Endodermal cell (in vitro differentiated cells): ENCODE measurements at regions not wholly inside any gene's neighbourhood (a gene's known extent, or its start where the extent isn't known, plus 50 kb on each side); places are given as distances from the start of the nearest gene placed in this dataset.

Source experiments
- DNase-seq: peaks from one replicate; pipeline ENCODE4 v3.0.0-alpha.2; 2017
- H3K27ac ChIP-seq: 2 replicates; pipeline ENCODE4 v1.5.1; 2013; ENCODE audit warnings: mild to moderate bottlenecking, low read depth, low read length, moderate library complexity
- H3K27me3 ChIP-seq: 2 replicates; pipeline ENCODE4 v1.6.1; 2013; ENCODE audit warnings: mild to moderate bottlenecking, low read length, moderate library complexity; ENCODE audit not compliant: insufficient read depth, control insufficient read depth, poor library complexity, severe bottlenecking
- H3K36me3 ChIP-seq: 2 replicates; pipeline ENCODE4 v1.7.0; 2013; ENCODE audit warnings: mild to moderate bottlenecking, low read length, moderate library complexity; ENCODE audit not compliant: control insufficient read depth, insufficient read depth
- H3K4me1 ChIP-seq: one replicate; pipeline ENCODE4 v1.7.0; 2013; ENCODE audit warnings: low read length; ENCODE audit not compliant: control insufficient read depth, insufficient read depth
- H3K4me3 ChIP-seq: 2 replicates; pipeline ENCODE4 v1.5.1; 2013; ENCODE audit warnings: mild to moderate bottlenecking, low read length, moderate library complexity
- H3K9ac ChIP-seq: 2 replicates; pipeline ENCODE4 v1.6.1; 2013; ENCODE audit warnings: mild to moderate bottlenecking, low read length, moderate library complexity; ENCODE audit not compliant: poor library complexity, severe bottlenecking; ENCODE audit errors: extremely low read depth
- H3K9me3 ChIP-seq: 2 replicates; pipeline ENCODE4 v1.6.1; 2013; ENCODE audit warnings: mild to moderate bottlenecking, low read length, moderate library complexity; ENCODE audit not compliant: control insufficient read depth
- H3K27ac Mint-ChIP-seq: 2 replicates; pipeline ENCODE4 v1.8.0; 2020; ENCODE audit warnings: mixed read lengths
- H3K27me3 Mint-ChIP-seq: 2 replicates; pipeline ENCODE4 v1.8.0; 2021; ENCODE audit warnings: mild to moderate bottlenecking, mixed read lengths; ENCODE audit not compliant: insufficient read depth
- H3K36me3 Mint-ChIP-seq: 2 replicates; pipeline ENCODE4 v1.8.0; 2020; ENCODE audit warnings: low read depth, mixed read lengths
- H3K4me1 Mint-ChIP-seq: 2 replicates; pipeline ENCODE4 v1.8.0; 2020; ENCODE audit warnings: mixed read lengths
- H3K4me3 Mint-ChIP-seq: 2 replicates; pipeline ENCODE4 v1.8.0; 2020; ENCODE audit warnings: mild to moderate bottlenecking, moderate library complexity, mixed read lengths
- H3K9me3 Mint-ChIP-seq: 2 replicates; pipeline ENCODE4 v1.8.0; 2020; ENCODE audit warnings: mild to moderate bottlenecking, mixed read lengths
- WGBS, 2 experiments: methylation state at CpG; one replicate each; pipeline versions ENCODE4 v1.1.5 to v1.1.7; 2013; ENCODE audit warnings: missing lambda C conversion rate in 2 of 2, mixed read lengths in 1 of 2; ENCODE audit not compliant: insufficient coverage in 1 of 2, insufficient read length in 1 of 2; 5-methylcytosine and 5-hydroxymethylcytosine counted together
- TF ChIP-seq, protein P1 (sequence below): fragments of 200-600 bp; sonication (generic); conservative IDR thresholded peaks from 2 replicates; pipeline ENCODE4 v1.5.0; 2021; ENCODE audit warnings: antibody characterized with exemption, mild to moderate bottlenecking

- H3K9ac ChIP-seq = no peak overlapping the region
- no peaks in the 10 kb centered on the region for H3K27me3 ChIP-seq
- Mint-ChIP-seq H3K4me1 (peaks cover 55% of the 10 kb centered on the region), H3K9me3 (no peaks in the 10 kb centered on the region), H3K27ac (no peak overlapping the region), H3K27me3 (no peaks in the 10 kb centered on the region), H3K36me3 (no peaks in the 10 kb centered on the region), H3K4me3 (no peak overlapping the region)
- H3K36me3 ChIP-seq = no peaks in the 10 kb centered on the region
- peaks cover 20% of the 10 kb centered on the region for H3K4me1 ChIP-seq
- DNase-seq = no peak
- TF ChIP-seq, protein P1, sequence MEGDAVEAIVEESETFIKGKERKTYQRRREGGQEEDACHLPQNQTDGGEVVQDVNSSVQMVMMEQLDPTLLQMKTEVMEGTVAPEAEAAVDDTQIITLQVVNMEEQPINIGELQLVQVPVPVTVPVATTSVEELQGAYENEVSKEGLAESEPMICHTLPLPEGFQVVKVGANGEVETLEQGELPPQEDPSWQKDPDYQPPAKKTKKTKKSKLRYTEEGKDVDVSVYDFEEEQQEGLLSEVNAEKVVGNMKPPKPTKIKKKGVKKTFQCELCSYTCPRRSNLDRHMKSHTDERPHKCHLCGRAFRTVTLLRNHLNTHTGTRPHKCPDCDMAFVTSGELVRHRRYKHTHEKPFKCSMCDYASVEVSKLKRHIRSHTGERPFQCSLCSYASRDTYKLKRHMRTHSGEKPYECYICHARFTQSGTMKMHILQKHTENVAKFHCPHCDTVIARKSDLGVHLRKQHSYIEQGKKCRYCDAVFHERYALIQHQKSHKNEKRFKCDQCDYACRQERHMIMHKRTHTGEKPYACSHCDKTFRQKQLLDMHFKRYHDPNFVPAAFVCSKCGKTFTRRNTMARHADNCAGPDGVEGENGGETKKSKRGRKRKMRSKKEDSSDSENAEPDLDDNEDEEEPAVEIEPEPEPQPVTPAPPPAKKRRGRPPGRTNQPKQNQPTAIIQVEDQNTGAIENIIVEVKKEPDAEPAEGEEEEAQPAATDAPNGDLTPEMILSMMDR = no peak
- H3K27ac ChIP-seq = no peak overlapping the region
- H3K4me3 ChIP-seq = no peak overlapping the region
- no peaks in the 10 kb centered on the region for H3K9me3 ChIP-seq
- 100% methylated on average over 1 of the region's 1 CpG; no CpG with 5 or more reads in 1 of the 2 experiments for WGBS, 2 experiments
Observed at GRCh38 chr1:163674236-163674635, 352.5 kb downstream of the NUF2 start.

DNA sequence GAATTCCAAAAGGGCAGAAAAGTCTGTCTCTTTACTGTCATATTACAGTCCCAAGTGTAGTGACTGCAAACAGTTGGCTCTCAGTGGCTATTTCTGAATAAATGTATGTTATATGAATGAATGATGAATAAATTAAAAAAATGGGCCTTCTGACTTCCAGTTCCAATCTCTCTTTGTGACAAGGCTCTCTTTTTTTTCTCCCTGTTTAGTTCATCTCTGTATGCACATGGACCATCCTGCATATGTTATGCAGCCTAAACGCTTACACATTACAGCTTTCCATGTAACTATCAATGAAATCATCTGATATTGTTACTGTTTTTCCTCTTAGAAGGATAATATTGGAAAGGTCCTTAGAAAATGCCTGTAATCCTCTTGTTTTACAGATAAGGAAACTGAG lies 363.0 kb downstream of the NUF2 start:
- H3K36me3 ChIP-seq = no peaks in the 10 kb centered on the region
- Mint-ChIP-seq H3K36me3 (peaks cover 9% of the 10 kb centered on the region), H3K27me3 (no peaks in the 10 kb centered on the region), H3K4me3 (no peak overlapping the region), H3K4me1 (no peaks in the 10 kb centered on the region), H3K9me3 (peaks cover 26% of the 10 kb centered on the region), H3K27ac (no peak overlapping the region)
- H3K9me3 ChIP-seq = peaks cover 35% of the 10 kb centered on the region
- WGBS, 2 experiments = 88% methylated on average over 1 of the region's 1 CpG; no CpG with 5 or more reads in 1 of the 2 experiments
- no peak for DNase-seq
- no peaks in the 10 kb centered on the region for H3K4me1 ChIP-seq
- no peak overlapping the region for H3K27ac ChIP-seq
- H3K4me3 ChIP-seq = no peak overlapping the region
- no peaks in the 10 kb centered on the region for H3K27me3 ChIP-seq
- TF ChIP-seq, protein P1 = no peak
- H3K9ac ChIP-seq = no peak overlapping the region

- Histone ChIP-seq H3K36me3 (no peaks in the 10 kb centered on the region), H3K4me3 (no peak overlapping the region), H3K4me1 (no peaks in the 10 kb centered on the region), H3K9ac (no peak overlapping the region), H3K27ac (no peak overlapping the region), H3K9me3 (peaks cover 7% of the 10 kb centered on the region), H3K27me3 (no peaks in the 10 kb centered on the region)
- 87 to 90% methylated on average over 8 to 14 of the region's 14 CpGs for WGBS, 2 experiments
- TF ChIP-seq, protein P1 = no peak
- Mint-ChIP-seq H3K4me3 (no peak overlapping the region), H3K4me1 (no peaks in the 10 kb centered on the region), H3K27me3 (no peaks in the 10 kb centered on the region), H3K27ac (no peak overlapping the region), H3K36me3 (no peaks in the 10 kb centered on the region), H3K9me3 (peaks cover 2% of the 10 kb centered on the region)
- DNase-seq = no peak
Observed at GRCh38 chr1:163692266-163692665, 370.5 kb downstream of the NUF2 start.
